ENCODE measurements at regions not wholly inside any gene's neighbourhood (a gene's known extent, or its start where the extent isn't known, plus 50 kb on each side); places are given as distances from the start of the nearest gene placed in this dataset.

- H3K27me3 ChIP-seq (ENCODE audit: control insufficient read depth in 1 of 2, insufficient read depth in 2 of 2, low read length in 2 of 2) = no peaks in the 10 kb centered on the region
- no peak overlapping the region for H3K27ac ChIP-seq (ENCODE audit: low read depth, low read length)
- no peak overlapping the region for H3K9ac ChIP-seq (ENCODE audit: low read length)
- H3K4me3 ChIP-seq (ENCODE audit: low read depth in 1 of 2, low read length in 2 of 2) = no peak overlapping the region
- no peaks in the 10 kb centered on the region for H3K9me3 ChIP-seq (ENCODE audit: low read length)
- H3K36me3 ChIP-seq (ENCODE audit: insufficient read depth, low read length) = no peaks in the 10 kb centered on the region
- no peaks in the 10 kb centered on the region for H3K4me1 ChIP-seq (ENCODE audit: insufficient read depth, low read length)
Observed at GRCh38 chr2:23203383-23203782, 181.6 kb upstream of the KLHL29 start.

GRCh38 chr2:23204685-23205242 is 180.2 kb upstream of the KLHL29 start:
- Histone ChIP-seq H3K27ac (ENCODE audit: low read depth, low read length) (no peak overlapping the region), H3K36me3 (ENCODE audit: insufficient read depth, low read length) (no peaks in the 10 kb centered on the region), H3K27me3 (ENCODE audit: control insufficient read depth in 1 of 2, insufficient read depth in 2 of 2, low read length in 2 of 2) (no peaks in the 10 kb centered on the region), H3K9me3 (ENCODE audit: low read length) (no peaks in the 10 kb centered on the region), H3K4me1 (ENCODE audit: insufficient read depth, low read length) (no peaks in the 10 kb centered on the region), H3K9ac (ENCODE audit: low read length) (no peak overlapping the region), H3K4me3 (ENCODE audit: low read depth in 1 of 2, low read length in 2 of 2) (no peak overlapping the region)

- no peak overlapping the region for H3K27ac ChIP-seq (ENCODE audit: low read depth, low read length)
- H3K9ac ChIP-seq (ENCODE audit: low read length) = no peak overlapping the region
Observed at GRCh38 chr2:23206650-23207049, 178.3 kb upstream of the KLHL29 start.

DNA sequence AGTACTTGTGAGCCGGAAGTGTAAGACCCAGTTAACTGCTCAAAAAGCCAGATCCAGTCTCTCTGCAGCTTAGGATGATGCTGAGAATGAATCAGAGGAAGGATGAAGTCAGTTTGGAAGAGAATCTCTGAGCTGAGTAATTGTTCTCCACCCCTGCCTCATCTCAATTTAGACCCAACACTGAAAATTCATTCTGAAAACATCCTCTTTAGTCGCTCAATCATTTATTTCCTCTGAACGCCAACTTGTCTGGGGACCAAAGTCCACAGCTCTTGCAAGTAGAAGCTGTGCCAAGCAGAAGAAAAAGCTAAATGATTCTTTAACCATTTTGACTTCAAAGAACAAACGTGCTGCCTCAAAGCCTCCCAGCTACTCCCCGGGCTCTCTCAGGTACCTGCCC is 177.1 kb upstream of the KLHL29 start:
- no peak overlapping the region for H3K27ac ChIP-seq (ENCODE audit: low read depth, low read length)
- no peak overlapping the region for H3K9ac ChIP-seq (ENCODE audit: low read length)
- no peaks in the 10 kb centered on the region for H3K9me3 ChIP-seq (ENCODE audit: low read length)
- H3K36me3 ChIP-seq (ENCODE audit: insufficient read depth, low read length) = no peaks in the 10 kb centered on the region
- no peaks in the 10 kb centered on the region for H3K27me3 ChIP-seq (ENCODE audit: control insufficient read depth in 1 of 2, insufficient read depth in 2 of 2, low read length in 2 of 2)
- no peak overlapping the region for H3K4me3 ChIP-seq (ENCODE audit: low read depth in 1 of 2, low read length in 2 of 2)
- no peaks in the 10 kb centered on the region for H3K4me1 ChIP-seq (ENCODE audit: insufficient read depth, low read length)

More at GRCh38 chr2:23206650-23207049, 178.3 kb upstream of the KLHL29 start:
- H3K27me3 ChIP-seq (ENCODE audit: control insufficient read depth in 1 of 2, insufficient read depth in 2 of 2, low read length in 2 of 2) = no peaks in the 10 kb centered on the region
- H3K36me3 ChIP-seq (ENCODE audit: insufficient read depth, low read length) = no peaks in the 10 kb centered on the region
- no peaks in the 10 kb centered on the region for H3K9me3 ChIP-seq (ENCODE audit: low read length)
- H3K4me3 ChIP-seq (ENCODE audit: low read depth in 1 of 2, low read length in 2 of 2) = no peak overlapping the region
- H3K4me1 ChIP-seq (ENCODE audit: insufficient read depth, low read length) = no peaks in the 10 kb centered on the region

DNA sequence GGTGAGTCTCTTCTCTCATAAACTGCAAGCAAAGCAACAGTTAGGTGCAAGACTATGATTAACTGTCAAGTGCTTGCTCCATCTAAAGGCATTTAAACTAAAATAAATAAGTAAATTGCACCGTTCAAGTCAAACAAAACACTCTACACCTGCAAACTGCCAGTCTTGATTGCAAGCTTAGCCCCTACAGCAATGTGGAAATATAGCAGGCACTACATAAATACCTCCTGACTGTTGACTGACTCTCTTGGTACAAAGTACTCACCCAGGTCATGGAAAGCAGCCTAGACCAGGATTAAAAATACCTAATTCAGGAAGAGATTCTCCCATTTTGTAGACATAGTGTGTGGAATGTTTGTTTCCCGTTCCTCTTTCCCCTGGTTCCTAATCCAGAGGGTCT is 176.6 kb upstream of the KLHL29 start:
- no peaks in the 10 kb centered on the region for H3K36me3 ChIP-seq (ENCODE audit: insufficient read depth, low read length)
- no peak overlapping the region for H3K27ac ChIP-seq (ENCODE audit: low read depth, low read length)
- H3K27me3 ChIP-seq (ENCODE audit: control insufficient read depth in 1 of 2, insufficient read depth in 2 of 2, low read length in 2 of 2) = no peaks in the 10 kb centered on the region
- H3K9ac ChIP-seq (ENCODE audit: low read length) = no peak overlapping the region
- no peak overlapping the region for H3K4me3 ChIP-seq (ENCODE audit: low read depth in 1 of 2, low read length in 2 of 2)
- no peaks in the 10 kb centered on the region for H3K4me1 ChIP-seq (ENCODE audit: insufficient read depth, low read length)
- H3K9me3 ChIP-seq (ENCODE audit: low read length) = no peaks in the 10 kb centered on the region

DNA sequence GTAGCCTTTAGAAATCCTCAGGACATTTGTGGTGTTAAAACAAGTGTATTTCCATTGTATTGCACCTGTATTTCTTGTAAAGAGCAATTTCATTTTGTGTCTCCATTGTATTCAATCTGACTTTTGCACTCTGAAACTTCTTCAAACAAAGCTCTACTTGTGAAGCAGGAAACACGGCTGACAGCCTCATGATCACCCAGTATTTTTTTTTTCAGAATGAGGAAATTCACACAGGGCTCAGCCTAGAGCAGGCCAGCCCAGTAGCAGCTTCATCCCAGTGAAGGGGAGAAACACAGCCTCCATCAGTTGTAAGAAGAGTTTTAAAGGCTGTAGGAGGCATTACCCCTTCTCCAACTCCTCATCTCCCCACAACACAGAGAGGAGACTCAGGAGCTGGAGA is 175.9 kb upstream of the KLHL29 start:
- no peak overlapping the region for H3K9ac ChIP-seq (ENCODE audit: low read length)
- H3K4me3 ChIP-seq (ENCODE audit: low read depth in 1 of 2, low read length in 2 of 2) = no peak overlapping the region
- no peaks in the 10 kb centered on the region for H3K36me3 ChIP-seq (ENCODE audit: insufficient read depth, low read length)
- H3K27me3 ChIP-seq (ENCODE audit: control insufficient read depth in 1 of 2, insufficient read depth in 2 of 2, low read length in 2 of 2) = no peaks in the 10 kb centered on the region
- no peak overlapping the region for H3K27ac ChIP-seq (ENCODE audit: low read depth, low read length)
- no peaks in the 10 kb centered on the region for H3K9me3 ChIP-seq (ENCODE audit: low read length)
- H3K4me1 ChIP-seq (ENCODE audit: insufficient read depth, low read length) = no peaks in the 10 kb centered on the region

DNA sequence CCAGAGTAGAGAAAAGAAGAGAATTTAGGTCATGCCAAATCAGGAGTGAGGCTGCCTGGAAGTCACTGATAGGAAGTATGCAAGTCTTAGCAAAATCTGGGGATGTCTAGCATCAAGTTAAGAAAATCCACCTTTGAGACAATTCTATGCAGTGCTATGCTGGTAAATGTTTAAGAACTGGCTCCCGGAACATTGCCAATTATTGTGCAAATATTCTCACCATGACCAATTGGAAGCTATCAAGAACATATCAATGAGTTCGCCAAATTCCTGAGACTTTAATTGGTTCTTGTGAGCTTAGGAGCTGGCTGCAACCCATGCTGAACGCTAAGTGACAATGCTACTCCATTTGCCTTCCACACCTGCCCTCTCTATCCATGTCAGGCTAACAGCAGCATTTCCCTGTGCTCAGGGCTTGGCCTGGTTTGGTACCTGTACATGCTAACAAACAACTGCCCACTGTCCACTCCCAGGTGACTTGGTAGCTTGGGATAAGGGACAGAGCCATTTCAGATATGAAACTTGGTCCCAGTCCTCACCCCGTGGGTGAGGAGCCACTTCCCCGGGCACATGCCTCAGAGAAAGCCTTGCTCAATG is 172.9 kb upstream of the KLHL29 start:
- Histone ChIP-seq H3K27me3 (ENCODE audit: control insufficient read depth in 1 of 2, insufficient read depth in 2 of 2, low read length in 2 of 2) (no peaks in the 10 kb centered on the region), H3K27ac (ENCODE audit: low read depth, low read length) (no peak overlapping the region), H3K4me1 (ENCODE audit: insufficient read depth, low read length) (no peaks in the 10 kb centered on the region), H3K36me3 (ENCODE audit: insufficient read depth, low read length) (no peaks in the 10 kb centered on the region), H3K4me3 (ENCODE audit: low read depth in 1 of 2, low read length in 2 of 2) (no peak overlapping the region), H3K9ac (ENCODE audit: low read length) (no peak overlapping the region), H3K9me3 (ENCODE audit: low read length) (no peaks in the 10 kb centered on the region)

DNA sequence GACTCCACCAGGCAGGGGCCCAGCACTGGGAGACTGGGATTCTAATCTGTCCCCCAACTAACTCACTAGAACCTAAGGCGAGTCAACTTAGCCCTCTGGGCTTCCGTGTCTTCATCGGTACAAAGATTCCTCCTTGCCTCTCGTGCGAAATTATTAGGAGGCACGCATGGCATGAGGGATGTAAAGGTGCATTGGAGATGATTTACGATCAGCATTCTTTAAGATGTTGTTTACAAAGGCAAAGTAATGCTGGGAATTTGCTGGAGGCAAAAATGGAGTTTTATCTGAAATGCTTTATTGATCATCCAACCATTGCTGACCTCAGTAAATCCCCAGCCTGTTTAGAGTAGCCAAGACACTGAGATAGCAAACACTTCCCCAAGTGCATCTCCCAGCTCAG is 171.8 kb upstream of the KLHL29 start:
- H3K9me3 ChIP-seq (ENCODE audit: low read length) = no peaks in the 10 kb centered on the region
- no peak overlapping the region for H3K9ac ChIP-seq (ENCODE audit: low read length)
- H3K27me3 ChIP-seq (ENCODE audit: control insufficient read depth in 1 of 2, insufficient read depth in 2 of 2, low read length in 2 of 2) = no peaks in the 10 kb centered on the region
- no peaks in the 10 kb centered on the region for H3K4me1 ChIP-seq (ENCODE audit: insufficient read depth, low read length)
- H3K4me3 ChIP-seq (ENCODE audit: low read depth in 1 of 2, low read length in 2 of 2) = no peak overlapping the region
- H3K27ac ChIP-seq (ENCODE audit: low read depth, low read length) = no peak overlapping the region
- no peaks in the 10 kb centered on the region for H3K36me3 ChIP-seq (ENCODE audit: insufficient read depth, low read length)

DNA sequence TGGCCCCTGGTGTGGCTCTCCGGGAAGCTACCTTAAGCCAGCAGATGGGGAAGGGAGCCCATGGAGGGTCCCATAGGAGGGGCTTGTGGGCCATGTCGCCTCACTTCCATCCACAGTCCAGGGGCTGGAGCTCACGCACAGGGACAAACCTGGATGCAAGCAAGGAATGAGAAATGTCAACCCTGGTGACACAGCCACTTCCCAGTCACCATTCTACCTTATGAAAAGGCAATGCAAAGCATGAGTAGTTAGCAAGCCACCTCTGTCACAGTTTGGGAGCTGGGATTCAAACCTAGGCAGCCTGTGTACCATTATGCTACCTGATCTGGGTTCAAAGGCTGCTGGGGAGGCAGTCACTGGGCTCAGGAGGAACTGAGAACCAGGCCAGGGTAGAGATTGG is 170.0 kb upstream of the KLHL29 start:
- no peaks in the 10 kb centered on the region for H3K9me3 ChIP-seq (ENCODE audit: low read length)
- no peaks in the 10 kb centered on the region for H3K4me1 ChIP-seq (ENCODE audit: insufficient read depth, low read length)
- H3K36me3 ChIP-seq (ENCODE audit: insufficient read depth, low read length) = no peaks in the 10 kb centered on the region
- H3K27ac ChIP-seq (ENCODE audit: low read depth, low read length) = no peak overlapping the region
- no peak overlapping the region for H3K9ac ChIP-seq (ENCODE audit: low read length)
- no peak overlapping the region for H3K4me3 ChIP-seq (ENCODE audit: low read depth in 1 of 2, low read length in 2 of 2)
- no peaks in the 10 kb centered on the region for H3K27me3 ChIP-seq (ENCODE audit: control insufficient read depth in 1 of 2, insufficient read depth in 2 of 2, low read length in 2 of 2)

GRCh38 chr2:23219666-23220065 is 165.3 kb upstream of the KLHL29 start:
- H3K27ac ChIP-seq (ENCODE audit: low read depth, low read length) = no peak overlapping the region
- H3K36me3 ChIP-seq (ENCODE audit: insufficient read depth, low read length) = no peaks in the 10 kb centered on the region
- no peaks in the 10 kb centered on the region for H3K4me1 ChIP-seq (ENCODE audit: insufficient read depth, low read length)
- no peak overlapping the region for H3K4me3 ChIP-seq (ENCODE audit: low read depth in 1 of 2, low read length in 2 of 2)
- H3K9ac ChIP-seq (ENCODE audit: low read length) = no peak overlapping the region
- H3K9me3 ChIP-seq (ENCODE audit: low read length) = no peaks in the 10 kb centered on the region
- no peaks in the 10 kb centered on the region for H3K27me3 ChIP-seq (ENCODE audit: control insufficient read depth in 1 of 2, insufficient read depth in 2 of 2, low read length in 2 of 2)

GRCh38 chr2:23220513-23221094 is 164.4 kb upstream of the KLHL29 start:
- no peaks in the 10 kb centered on the region for H3K9me3 ChIP-seq (ENCODE audit: low read length)
- no peak overlapping the region for H3K27ac ChIP-seq (ENCODE audit: low read depth, low read length)
- no peak overlapping the region for H3K4me3 ChIP-seq (ENCODE audit: low read depth in 1 of 2, low read length in 2 of 2)
- no peak overlapping the region for H3K9ac ChIP-seq (ENCODE audit: low read length)
- no peaks in the 10 kb centered on the region for H3K27me3 ChIP-seq (ENCODE audit: control insufficient read depth in 1 of 2, insufficient read depth in 2 of 2, low read length in 2 of 2)
- H3K4me1 ChIP-seq (ENCODE audit: insufficient read depth, low read length) = no peaks in the 10 kb centered on the region
- H3K36me3 ChIP-seq (ENCODE audit: insufficient read depth, low read length) = no peaks in the 10 kb centered on the region

GRCh38 chr2:23221236-23221635 is 163.7 kb upstream of the KLHL29 start:
- no peak overlapping the region for H3K4me3 ChIP-seq (ENCODE audit: low read depth in 1 of 2, low read length in 2 of 2)
- H3K9ac ChIP-seq (ENCODE audit: low read length) = no peak overlapping the region
- no peaks in the 10 kb centered on the region for H3K27me3 ChIP-seq (ENCODE audit: control insufficient read depth in 1 of 2, insufficient read depth in 2 of 2, low read length in 2 of 2)
- no peaks in the 10 kb centered on the region for H3K4me1 ChIP-seq (ENCODE audit: insufficient read depth, low read length)
- no peak overlapping the region for H3K27ac ChIP-seq (ENCODE audit: low read depth, low read length)
- no peaks in the 10 kb centered on the region for H3K9me3 ChIP-seq (ENCODE audit: low read length)
- no peaks in the 10 kb centered on the region for H3K36me3 ChIP-seq (ENCODE audit: insufficient read depth, low read length)
